ENCODE measurements at regions not wholly inside any gene's neighbourhood (a gene's known extent, or its start where the extent isn't known, plus 50 kb on each side); places are given as distances from the start of the nearest gene placed in this dataset.

GRCh38 chr4:66034671-66035070 lies 364.4 kb upstream of the EPHA5 start:
- no peak for TF ChIP-seq PKNOX1 (IDR thresholded peaks at IDR 0.05)
- no peak for TF ChIP-seq L3MBTL2 (conservative IDR thresholded peaks at IDR 0.05)
- no peak for TF ChIP-seq FOXM1 (IDR thresholded peaks at IDR 0.05; ENCODE audit: borderline replicate concordance)
- TF ChIP-seq BHLHE40 (IDR thresholded peaks at IDR 0.05; ENCODE audit: borderline replicate concordance): no peak
